Amniotic epithelial cell (primary cell): ENCODE measurements at regions not wholly inside any gene's neighbourhood (a gene's known extent, or its start where the extent isn't known, plus 50 kb on each side); places are given as distances from the start of the nearest gene placed in this dataset.

Source experiments
- DNase-seq: peaks from one replicate; pipeline ENCODE4 v3.0.0-alpha.2; 2010; ENCODE audit warnings: low read depth

DNA sequence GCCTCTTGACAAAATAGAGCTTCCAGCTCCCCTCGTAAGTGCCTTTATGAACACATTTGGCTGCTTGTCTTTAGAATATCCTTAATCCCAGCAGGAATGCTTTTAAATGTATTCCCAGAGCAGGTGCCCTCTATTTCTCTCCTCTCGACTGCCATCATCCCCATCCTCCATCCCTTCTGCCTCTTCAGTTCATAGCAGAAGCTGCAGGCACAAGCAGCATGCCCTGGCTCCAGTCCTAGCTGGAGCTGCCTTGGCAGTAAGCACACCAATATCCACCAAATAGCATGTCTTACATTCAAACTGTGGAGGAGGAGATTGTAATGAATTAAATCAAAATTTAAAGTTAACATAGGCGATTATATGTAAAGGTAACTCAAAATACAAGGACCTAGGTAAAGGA lies 891.3 kb upstream of the SLC39A10 start:
- no peak for DNase-seq

- no peak for DNase-seq
These were observed 906.1 kb upstream of the SLC39A10 start for GRCh38 chr2:194750926-194751325.

- DNase-seq, result no peak
These were observed 911.4 kb upstream of the SLC39A10 start for GRCh38 chr2:194745557-194746146.

GRCh38 chr2:194742706-194743105 lies 914.3 kb upstream of the SLC39A10 start:
- no peak for DNase-seq

- DNase-seq, result no peak
These were observed 917.8 kb upstream of the SLC39A10 start for GRCh38 chr2:194739217-194739616.

GRCh38 chr2:194735837-194736542 lies 921.0 kb upstream of the SLC39A10 start:
- DNase-seq, result no peak

- no peak for DNase-seq
These were observed 926.8 kb upstream of the SLC39A10 start for GRCh38 chr2:194730266-194730665.

DNA sequence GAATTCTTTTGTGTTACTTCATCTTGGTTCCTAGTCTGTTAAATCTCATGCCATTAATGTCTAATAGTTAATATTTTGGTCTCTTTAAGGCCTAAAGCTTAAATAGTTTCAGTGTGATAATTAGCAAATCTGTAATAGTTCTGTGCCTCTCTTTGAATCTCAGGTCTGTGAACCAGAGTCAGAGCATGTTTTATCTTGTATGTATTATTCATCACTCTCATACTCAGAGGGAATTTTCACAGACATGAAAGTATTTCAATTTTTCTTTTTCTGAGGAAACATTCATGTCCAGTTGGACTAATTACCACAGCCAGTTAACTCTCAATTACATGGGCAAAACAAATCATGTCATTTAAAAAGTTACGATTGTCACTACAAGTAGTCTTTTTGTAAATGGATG lies 931.9 kb upstream of the SLC39A10 start:
- no peak for DNase-seq

GRCh38 chr2:194723446-194723845 lies 933.6 kb upstream of the SLC39A10 start:
- DNase-seq, result no peak

GRCh38 chr2:194721227-194721626 lies 935.8 kb upstream of the SLC39A10 start:
- DNase-seq, result no peak

DNA sequence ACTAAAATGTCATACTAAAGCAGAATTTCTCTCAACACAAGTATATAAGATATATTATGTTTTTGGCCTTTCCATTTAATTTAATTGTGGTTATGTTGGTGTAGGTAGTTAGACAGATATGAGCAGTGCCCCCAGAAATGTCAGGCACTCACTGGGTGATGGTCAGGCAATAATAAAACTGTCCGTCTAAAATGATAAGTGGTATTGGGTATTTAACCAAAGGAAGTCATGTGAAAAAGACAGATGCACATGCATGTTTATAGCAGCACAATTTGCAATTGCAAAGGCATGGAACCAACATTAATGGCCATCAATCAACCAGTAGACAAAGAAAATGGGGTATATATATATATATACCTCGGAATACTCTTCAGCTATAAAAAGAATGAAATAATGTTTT lies 936.6 kb upstream of the SLC39A10 start:
- DNase-seq, result no peak

GRCh38 chr2:194718881-194719280 lies 938.1 kb upstream of the SLC39A10 start:
- no peak for DNase-seq

DNA sequence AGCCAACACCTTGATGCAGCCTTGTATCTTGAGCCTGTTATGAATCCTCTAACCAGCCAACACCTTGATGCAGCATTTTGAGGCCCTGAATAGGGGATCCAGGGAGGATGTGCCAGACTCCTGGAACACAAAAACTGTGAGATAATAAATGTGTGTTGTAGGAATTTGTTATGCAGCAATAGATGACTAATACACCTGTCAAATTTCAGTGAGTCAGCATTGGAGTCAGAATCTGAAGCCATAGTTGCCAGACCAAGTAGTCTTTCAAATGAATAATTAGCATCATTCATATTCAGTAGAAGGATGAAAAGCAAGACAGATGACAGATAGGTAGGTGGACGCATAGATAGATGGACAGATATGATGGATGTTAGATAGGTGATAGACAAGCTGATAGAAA lies 942.5 kb upstream of the SLC39A10 start:
- DNase-seq, result no peak

DNA sequence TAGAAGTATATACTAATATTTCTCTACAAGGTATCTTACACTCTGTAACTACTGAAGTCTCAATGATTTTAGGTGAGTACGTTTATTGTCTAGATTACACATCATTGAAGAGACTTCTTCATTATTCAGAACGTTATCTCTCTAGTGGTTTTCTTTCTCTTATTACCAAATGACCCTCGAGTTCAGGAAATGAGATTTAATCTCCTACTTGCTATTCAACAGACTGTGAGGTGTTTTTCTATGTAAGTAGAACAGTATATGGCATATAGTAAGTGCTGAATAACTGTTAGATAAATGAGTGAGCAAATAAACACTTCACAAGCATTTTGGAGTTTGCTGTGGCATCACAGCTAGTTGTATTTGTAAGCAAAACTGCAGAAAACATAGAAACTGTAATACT lies 947.2 kb upstream of the SLC39A10 start:
- no peak for DNase-seq

GRCh38 chr2:194706179-194706578 lies 950.8 kb upstream of the SLC39A10 start:
- no peak for DNase-seq

GRCh38 chr2:194705398-194705797 lies 951.6 kb upstream of the SLC39A10 start:
- no peak for DNase-seq

GRCh38 chr2:194700726-194701125 lies 956.3 kb upstream of the SLC39A10 start:
- DNase-seq, result no peak

DNA sequence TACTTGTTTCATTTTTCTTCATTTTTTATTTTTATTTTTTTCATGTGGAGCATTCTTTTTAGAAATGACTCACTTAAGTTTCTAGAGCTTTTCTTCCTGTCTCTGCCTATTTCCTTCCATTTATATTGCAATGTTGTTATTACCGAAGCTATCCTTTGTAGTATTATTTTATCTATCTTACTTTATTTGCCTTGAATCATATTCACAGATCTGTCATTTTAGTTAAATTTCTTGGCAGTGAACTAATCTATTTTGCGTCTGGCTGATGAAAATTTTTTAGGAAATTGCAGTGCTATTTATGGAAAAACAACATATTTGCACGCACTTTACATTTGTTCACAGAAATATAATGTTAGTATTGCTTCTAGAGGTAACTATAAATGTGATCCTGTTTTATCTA lies 956.9 kb upstream of the SLC39A10 start:
- DNase-seq, result no peak

GRCh38 chr2:194698012-194698411 lies 959.0 kb upstream of the SLC39A10 start:
- no peak for DNase-seq

- no peak for DNase-seq
These were observed 959.6 kb upstream of the SLC39A10 start for GRCh38 chr2:194697439-194697838.

DNA sequence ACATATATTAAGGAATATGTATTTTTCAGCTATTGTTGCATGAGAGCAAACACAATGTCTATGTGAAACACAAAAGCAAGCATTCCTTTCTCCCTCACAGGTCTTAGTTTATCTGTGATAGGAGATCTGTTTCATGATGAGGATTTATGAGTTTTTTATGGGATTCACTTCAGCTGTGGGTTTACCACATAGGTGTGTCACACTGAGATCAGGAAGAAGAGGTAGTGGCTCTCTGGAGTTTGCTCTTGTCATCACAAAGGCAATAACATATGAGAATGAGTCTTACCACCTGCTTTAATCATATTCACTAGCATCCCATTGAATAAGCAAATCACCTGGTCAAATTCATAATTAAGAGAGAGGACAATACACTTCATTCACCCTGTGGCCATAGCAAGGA lies 960.3 kb upstream of the SLC39A10 start:
- no peak for DNase-seq

GRCh38 chr2:194686569-194686968 lies 970.5 kb upstream of the SLC39A10 start:
- no peak for DNase-seq

- DNase-seq, result no peak
These were observed 983.0 kb upstream of the SLC39A10 start for GRCh38 chr2:194674043-194674442.

DNA sequence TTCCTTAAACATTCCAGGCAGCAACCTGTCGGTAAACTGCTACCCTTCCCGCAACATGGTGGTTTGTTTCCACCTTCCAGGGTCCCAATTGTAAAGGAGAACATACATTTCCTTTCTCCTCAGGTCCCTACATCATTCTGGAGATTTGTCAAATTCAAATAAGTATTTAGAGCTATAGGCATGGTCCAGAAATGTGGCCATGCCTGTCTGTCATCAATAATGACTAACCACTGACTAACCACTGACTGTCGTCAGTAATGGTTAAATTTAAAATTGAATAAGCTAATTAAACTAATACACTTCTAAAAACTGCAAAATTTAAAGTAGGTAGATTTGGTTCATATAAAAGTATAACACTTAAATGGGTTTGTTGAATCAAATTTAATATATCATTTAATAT lies 984.0 kb upstream of the SLC39A10 start:
- DNase-seq, result no peak
